Astrocyte (in vitro differentiated cells and primary cell): ENCODE measurements at regions not wholly inside any gene's neighbourhood (a gene's known extent, or its start where the extent isn't known, plus 50 kb on each side); places are given as distances from the start of the nearest gene placed in this dataset.

ENCODE experiments used
- DNase-seq: peaks from one replicate; pipeline ENCODE4 v3.0.0-alpha.2; 2010; ENCODE audit warnings: low read depth
- FAIRE-seq: peaks from 2 replicates; lab custom pipeline; 2011; peaks lifted over from hg19 to GRCh38; lab: Jason Lieb, UNC
- H2AFZ ChIP-seq: 2 replicates; pipeline ENCODE4 v1.6.0; 2012; ENCODE audit warnings: low read depth, low read length, inconsistent platforms
- H3K27ac ChIP-seq: 2 replicates; pipeline ENCODE4 v1.5.1; 2011; ENCODE audit warnings: low read depth, low read length, inconsistent platforms
- H3K27me3 ChIP-seq: 2 replicates; pipeline ENCODE4 v1.6.0; 2011; ENCODE audit warnings: low read length, inconsistent platforms; ENCODE audit not compliant: insufficient read depth
- H3K36me3 ChIP-seq: 2 replicates; pipeline ENCODE4 v1.5.1; 2011; ENCODE audit warnings: low read length, inconsistent platforms; ENCODE audit not compliant: insufficient read depth
- H3K4me1 ChIP-seq: 2 replicates; pipeline ENCODE4 v1.5.1; 2011; ENCODE audit warnings: low read length, inconsistent platforms; ENCODE audit not compliant: insufficient read depth
- H3K4me2 ChIP-seq: 2 replicates; pipeline ENCODE4 v1.6.0; 2012; ENCODE audit warnings: low read length, inconsistent platforms
- H3K4me3 ChIP-seq: 2 replicates; pipeline ENCODE4 v1.5.1; 2011; ENCODE audit warnings: low read depth, mild to moderate bottlenecking, low read length, inconsistent platforms; ENCODE audit not compliant: insufficient read depth
- H3K79me2 ChIP-seq: 2 replicates; pipeline ENCODE4 v1.6.0; 2012; ENCODE audit warnings: mild to moderate bottlenecking, low read length, inconsistent platforms; ENCODE audit not compliant: insufficient read depth
- H3K9ac ChIP-seq: 2 replicates; pipeline ENCODE4 v1.6.0; 2012; ENCODE audit warnings: mild to moderate bottlenecking, low read length, inconsistent platforms
- H3K9me3 ChIP-seq: 2 replicates; pipeline ENCODE4 v1.5.1; 2012; ENCODE audit warnings: low read depth, mild to moderate bottlenecking, low read length, inconsistent platforms; ENCODE audit not compliant: insufficient read depth
- H4K20me1 ChIP-seq: 2 replicates; pipeline ENCODE4 v1.6.0; 2012; ENCODE audit warnings: low read length, inconsistent platforms; ENCODE audit not compliant: insufficient read depth
- H3K27ac Mint-ChIP-seq: one replicate; pipeline ENCODE4 v1.8.0; 2021; ENCODE audit warnings: mild to moderate bottlenecking, mixed read lengths; ENCODE audit not compliant: unreplicated experiment
- H3K27me3 Mint-ChIP-seq: one replicate; pipeline ENCODE4 v1.8.0; 2021; ENCODE audit warnings: low read depth, mixed read lengths; ENCODE audit not compliant: unreplicated experiment
- H3K36me3 Mint-ChIP-seq: one replicate; pipeline ENCODE4 v1.8.0; 2021; ENCODE audit warnings: low read depth, mixed read lengths; ENCODE audit not compliant: unreplicated experiment
- H3K4me1 Mint-ChIP-seq: one replicate; pipeline ENCODE4 v1.8.0; 2021; ENCODE audit warnings: low read depth, mixed read lengths; ENCODE audit not compliant: unreplicated experiment
- H3K4me3 Mint-ChIP-seq: one replicate; pipeline ENCODE4 v1.8.0; 2021; ENCODE audit warnings: mild to moderate bottlenecking, moderate library complexity, mixed read lengths; ENCODE audit not compliant: unreplicated experiment
- H3K9me3 Mint-ChIP-seq: one replicate; pipeline ENCODE4 v1.8.0; 2021; ENCODE audit warnings: mild to moderate bottlenecking, mixed read lengths; ENCODE audit not compliant: unreplicated experiment
- CTCF ChIP-seq: IDR thresholded peaks from 2 replicates; pipeline ENCODE4 v1.5.1; 2011; ENCODE audit warnings: low read depth, mild to moderate bottlenecking, inconsistent platforms, low read length, moderate library complexity; ENCODE audit not compliant: insufficient read depth
- EZH2 ChIP-seq: IDR thresholded peaks from 2 replicates; pipeline ENCODE4 v1.6.1; 2012; ENCODE audit warnings: mild to moderate bottlenecking, low read length, inconsistent platforms; ENCODE audit not compliant: insufficient read depth

GRCh38 chr14:22487401-22487800 is 101.6 kb downstream of the DAD1 start:
- H3K27ac Mint-ChIP-seq, result no peak overlapping the region
- FAIRE-seq (no peak), DNase-seq (no peak)
- Histone ChIP-seq H3K4me2 (no peak overlapping the region), H3K27ac (no peak overlapping the region), H2AFZ (no peak overlapping the region), H3K36me3 (no peaks in the 10 kb centered on the region), H3K9ac (no peak overlapping the region), H3K4me1 (peaks cover 12% of the 10 kb centered on the region), H3K4me3 (no peak overlapping the region), H4K20me1 (no peaks in the 10 kb centered on the region), H3K79me2 (no peaks in the 10 kb centered on the region), H3K27me3 (peaks cover 20% of the 10 kb centered on the region), H3K9me3 (no peaks in the 10 kb centered on the region)
- H3K4me3 Mint-ChIP-seq, result no peak overlapping the region
- H3K27me3 Mint-ChIP-seq, result peaks cover 37% of the 10 kb centered on the region
- H3K9me3 Mint-ChIP-seq, result no peaks in the 10 kb centered on the region
- TF ChIP-seq EZH2 (no peak), CTCF (no peak)
- H3K4me1 Mint-ChIP-seq, result peaks cover 32% of the 10 kb centered on the region
- peaks cover 1% of the 10 kb centered on the region for H3K36me3 Mint-ChIP-seq

GRCh38 chr14:22486675-22487074 is 102.3 kb downstream of the DAD1 start:
- no peaks in the 10 kb centered on the region for H3K36me3 ChIP-seq
- no peak overlapping the region for H3K4me2 ChIP-seq
- H4K20me1 ChIP-seq, result no peaks in the 10 kb centered on the region
- H3K79me2 ChIP-seq, result no peaks in the 10 kb centered on the region
- H3K9me3 ChIP-seq, result no peaks in the 10 kb centered on the region
- no peak overlapping the region for H3K27ac Mint-ChIP-seq
- H3K27ac ChIP-seq, result no peak overlapping the region
- H3K4me3 ChIP-seq, result no peak overlapping the region
- H3K4me1 ChIP-seq, result peaks cover 12% of the 10 kb centered on the region
- H3K4me1 Mint-ChIP-seq, result peaks cover 37% of the 10 kb centered on the region
- H3K4me3 Mint-ChIP-seq, result no peak overlapping the region
- DNase-seq (no peak), FAIRE-seq (no peak)
- H3K27me3 Mint-ChIP-seq, result peaks cover 37% of the 10 kb centered on the region
- TF ChIP-seq EZH2 (no peak), CTCF (no peak)
- H3K9ac ChIP-seq, result no peak overlapping the region
- H3K27me3 ChIP-seq, result peaks cover 20% of the 10 kb centered on the region
- H2AFZ ChIP-seq, result no peak overlapping the region
- peaks cover 1% of the 10 kb centered on the region for H3K36me3 Mint-ChIP-seq
- H3K9me3 Mint-ChIP-seq, result no peaks in the 10 kb centered on the region

- Histone ChIP-seq H4K20me1 (no peaks in the 10 kb centered on the region), H3K4me3 (no peak overlapping the region), H3K79me2 (no peaks in the 10 kb centered on the region), H3K36me3 (no peaks in the 10 kb centered on the region), H3K9ac (no peak overlapping the region), H3K27me3 (peaks cover 17% of the 10 kb centered on the region), H3K9me3 (no peaks in the 10 kb centered on the region), H3K4me2 (no peak overlapping the region), H3K27ac (no peak overlapping the region), H2AFZ (no peak overlapping the region), H3K4me1 (peaks cover 12% of the 10 kb centered on the region)
- TF ChIP-seq CTCF (no peak), EZH2 (no peak)
- H3K27ac Mint-ChIP-seq, result no peak overlapping the region
- DNase-seq (no peak), FAIRE-seq (no peak)
- peaks cover 1% of the 10 kb centered on the region for H3K36me3 Mint-ChIP-seq
- peaks cover 32% of the 10 kb centered on the region for H3K27me3 Mint-ChIP-seq
- peaks cover 43% of the 10 kb centered on the region for H3K4me1 Mint-ChIP-seq
- no peaks in the 10 kb centered on the region for H3K9me3 Mint-ChIP-seq
- H3K4me3 Mint-ChIP-seq, result no peak overlapping the region
Observed at GRCh38 chr14:22485649-22486048, 103.4 kb downstream of the DAD1 start.
